ENCODE measurements at regions not wholly inside any gene's neighbourhood (a gene's known extent, or its start where the extent isn't known, plus 50 kb on each side); places are given as distances from the start of the nearest gene placed in this dataset.

DNA sequence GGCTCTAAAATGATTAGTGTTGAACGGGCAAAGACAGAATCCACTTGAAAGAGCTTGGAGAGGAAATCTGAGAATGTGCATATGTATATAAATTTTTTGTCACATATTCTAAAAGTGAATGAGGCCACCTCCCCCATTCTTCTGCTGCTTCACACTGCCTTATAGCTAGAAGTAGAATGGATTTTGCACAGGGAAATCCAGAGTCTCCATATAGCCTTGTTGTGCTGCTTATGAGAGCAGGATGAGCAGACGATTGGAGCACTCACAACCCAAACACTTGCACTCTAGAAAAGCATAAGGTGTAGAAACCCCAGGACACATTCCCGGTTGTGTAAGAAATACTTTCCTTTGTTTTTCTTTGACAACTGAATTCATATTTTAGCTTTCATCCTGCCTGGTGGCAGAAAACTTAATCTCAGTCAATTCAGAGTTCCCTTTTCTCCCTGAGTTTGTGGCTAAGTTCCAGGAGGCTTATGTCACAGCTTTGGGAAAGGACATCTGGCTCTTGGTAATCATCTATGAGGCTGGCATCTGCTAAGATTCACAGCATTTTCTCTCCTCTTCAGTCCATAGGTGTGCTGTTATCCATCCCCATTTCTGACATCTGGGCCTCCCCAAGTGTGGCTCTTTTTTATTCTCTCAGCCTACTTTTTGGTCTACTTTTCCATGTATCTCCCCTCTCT, 188.4 kb upstream of the PFN2 start:
- ATAC-seq = no peak

DNA sequence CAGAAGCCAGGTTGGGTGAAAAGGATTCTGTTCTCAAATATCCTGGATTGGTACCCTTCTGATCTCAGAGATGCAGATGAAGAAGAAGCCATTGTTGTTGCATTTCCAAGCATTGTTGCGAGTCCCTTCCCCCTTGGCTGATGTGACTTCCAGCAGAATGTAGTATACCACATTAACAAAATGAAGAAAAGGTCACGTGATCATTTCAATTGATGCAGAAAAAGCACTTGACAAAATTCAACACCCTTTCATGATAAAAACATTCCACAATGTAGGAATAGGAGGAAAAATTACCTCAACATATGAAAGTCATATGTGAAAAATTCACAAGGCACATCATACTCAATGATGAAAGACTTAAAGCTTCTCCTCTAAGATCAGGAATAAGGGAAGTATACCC, 181.9 kb upstream of the PFN2 start:
- intact Hi-C loops (cut with DNase I) = no loop called here
- DNase-seq (ENCODE audit: missing footprints) = no peak
- ATAC-seq = no peak

More for the DNA sequence above, 188.4 kb upstream of the PFN2 start:
- no peak for DNase-seq (ENCODE audit: missing footprints)
- intact Hi-C loops (cut with DNase I) = no loop called here

DNA sequence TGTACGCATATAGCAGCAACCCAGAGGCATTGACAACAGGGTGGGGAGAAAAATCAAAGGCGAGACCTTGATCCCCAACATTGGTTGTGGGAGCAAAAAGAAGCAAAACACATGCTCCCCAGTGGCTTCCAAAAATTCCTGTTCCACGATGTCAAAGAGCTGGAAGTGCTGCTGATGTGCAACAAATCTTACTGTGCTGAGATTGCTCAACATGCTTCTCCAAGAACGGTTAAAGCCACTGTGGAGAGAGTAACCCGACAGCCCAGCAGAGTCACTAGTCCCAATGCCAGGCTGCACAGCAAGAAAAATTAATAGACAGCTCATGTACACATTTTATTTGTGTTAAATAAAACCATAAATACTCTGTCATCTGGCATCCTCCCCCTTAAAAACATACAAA, 179.9 kb upstream of the PFN2 start:
- intact Hi-C loops (cut with DNase I) = no loop called here
- DNase-seq (ENCODE audit: missing footprints) = no peak
- no peak for ATAC-seq

DNA sequence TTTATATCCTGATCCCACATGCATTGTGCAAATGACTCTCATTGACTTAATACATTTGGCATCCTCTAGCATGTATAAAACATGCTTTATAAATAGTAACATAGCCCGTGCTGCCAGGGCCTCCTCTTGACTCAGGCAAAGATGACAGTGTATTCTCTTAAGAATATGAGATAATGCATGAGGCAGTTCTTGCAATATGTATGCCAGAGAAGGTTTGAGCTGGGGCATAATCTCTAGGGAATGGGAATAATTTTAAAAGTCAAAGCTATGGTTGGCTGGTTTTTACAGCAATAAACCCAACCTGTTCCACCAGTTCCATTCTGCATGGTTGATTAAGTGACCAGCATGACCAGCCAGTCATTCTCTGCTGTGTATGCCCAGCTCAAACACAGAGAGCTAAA, 179.0 kb upstream of the PFN2 start:
- no peak for DNase-seq (ENCODE audit: missing footprints)
- peak; percentile 74 for ATAC-seq
- intact Hi-C loops (cut with DNase I) = no loop called here

DNA sequence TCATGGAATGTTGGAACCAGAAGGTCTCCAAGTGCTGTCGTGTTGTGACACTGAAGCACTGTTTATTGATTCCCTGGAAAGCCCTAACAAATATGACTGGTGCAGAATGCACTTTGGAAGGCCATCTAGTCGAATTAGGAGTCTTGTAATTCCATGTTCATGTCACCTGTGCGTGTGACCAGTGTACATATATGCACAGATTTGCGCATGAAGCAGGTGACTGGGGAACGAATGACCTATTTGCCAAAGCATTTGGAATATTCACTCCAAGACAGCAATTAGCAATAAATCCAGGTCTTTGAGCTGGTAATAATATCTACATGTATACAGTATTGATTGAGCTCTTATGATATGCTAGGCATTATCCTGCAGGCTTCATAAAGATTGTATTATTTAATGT, 177.5 kb upstream of the PFN2 start:
- ATAC-seq (no peak), DNase-seq (ENCODE audit: missing footprints) (no peak)
- intact Hi-C loops (cut with DNase I) = no loop called here

DNA sequence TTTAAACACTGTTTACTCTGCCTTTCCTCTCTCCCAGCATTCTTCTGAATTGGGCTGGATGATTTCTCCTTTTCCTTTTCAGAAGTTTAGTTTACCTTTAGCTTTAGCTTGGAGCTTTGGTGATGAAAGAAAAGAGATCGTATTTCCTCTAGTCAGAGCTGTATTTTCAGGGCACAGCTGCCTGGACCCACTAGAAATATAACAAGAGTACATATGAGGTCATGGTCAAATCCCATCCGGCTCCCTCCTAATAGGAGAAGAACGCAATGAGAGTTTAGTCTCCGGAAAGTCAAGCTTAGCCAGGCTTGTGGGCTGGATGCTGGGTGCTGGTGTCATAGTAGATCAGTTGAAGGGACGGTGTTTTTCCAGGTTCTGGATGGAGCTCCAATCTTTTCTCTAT, 177.1 kb upstream of the PFN2 start:
- DNase-seq (ENCODE audit: missing footprints) (no peak), ATAC-seq (no peak)
- intact Hi-C loops (cut with DNase I) = no loop called here

DNA sequence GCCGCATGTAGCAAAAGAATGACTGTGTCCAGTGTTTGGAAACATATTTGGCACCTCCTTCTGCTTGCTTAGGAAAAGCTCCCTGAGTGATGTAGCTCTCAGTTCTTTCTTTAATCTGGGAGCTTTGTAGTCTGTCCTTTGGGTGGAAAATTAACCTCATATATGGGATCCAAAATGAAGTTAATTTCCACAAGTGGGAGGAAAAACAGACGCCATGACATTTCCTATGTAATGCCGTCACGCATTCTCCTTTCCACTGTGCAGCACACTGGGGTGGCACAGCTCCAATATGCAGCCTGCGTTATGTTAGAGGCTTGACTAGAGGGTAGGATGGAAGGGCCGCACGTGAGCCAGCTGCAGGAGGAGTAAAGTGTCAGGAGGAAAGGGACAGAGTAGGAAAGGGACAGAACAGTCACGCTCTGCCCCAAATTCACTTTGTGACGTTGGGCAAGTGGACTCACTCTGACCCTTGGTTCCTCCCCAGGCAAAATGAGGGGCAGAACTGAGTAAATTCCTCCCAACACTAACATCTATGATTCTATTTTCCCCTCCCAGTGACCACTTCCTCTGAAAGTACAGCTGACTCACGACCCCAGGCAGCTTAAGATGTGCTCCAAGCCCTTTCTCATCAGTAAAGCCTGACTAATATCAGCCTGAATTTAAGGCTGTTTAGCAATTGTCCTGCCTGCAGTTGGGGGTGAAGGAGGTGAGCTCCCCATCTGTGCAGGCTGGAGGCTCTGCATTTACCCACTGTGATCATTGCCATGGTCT, 176.5 kb upstream of the PFN2 start:
- intact Hi-C loops (cut with DNase I) = no loop called here
- ATAC-seq (peak; percentile 37), DNase-seq (ENCODE audit: missing footprints) (peak; percentile 60)

DNA sequence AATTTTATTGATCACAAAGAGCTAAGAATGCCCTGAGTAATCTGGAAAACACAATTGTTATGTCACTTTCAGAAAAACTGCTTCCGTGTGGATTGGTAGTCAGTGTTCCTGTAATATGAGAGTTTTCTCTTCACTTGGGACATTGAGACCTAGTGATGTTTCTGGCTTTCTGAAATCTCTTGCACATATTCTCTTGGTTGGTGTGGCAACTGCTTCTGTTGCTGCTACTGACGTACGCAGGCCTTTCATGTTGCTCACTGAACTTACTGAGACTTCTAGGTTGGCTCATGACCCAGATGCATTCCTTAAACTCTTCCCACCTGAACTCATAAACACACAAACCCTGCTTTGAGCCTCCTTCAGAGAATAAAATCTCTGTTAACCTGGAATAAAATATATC, 175.0 kb upstream of the PFN2 start:
- DNase-seq (ENCODE audit: missing footprints) (no peak), ATAC-seq (no peak)
- intact Hi-C loops (cut with DNase I) = no loop called here

DNA sequence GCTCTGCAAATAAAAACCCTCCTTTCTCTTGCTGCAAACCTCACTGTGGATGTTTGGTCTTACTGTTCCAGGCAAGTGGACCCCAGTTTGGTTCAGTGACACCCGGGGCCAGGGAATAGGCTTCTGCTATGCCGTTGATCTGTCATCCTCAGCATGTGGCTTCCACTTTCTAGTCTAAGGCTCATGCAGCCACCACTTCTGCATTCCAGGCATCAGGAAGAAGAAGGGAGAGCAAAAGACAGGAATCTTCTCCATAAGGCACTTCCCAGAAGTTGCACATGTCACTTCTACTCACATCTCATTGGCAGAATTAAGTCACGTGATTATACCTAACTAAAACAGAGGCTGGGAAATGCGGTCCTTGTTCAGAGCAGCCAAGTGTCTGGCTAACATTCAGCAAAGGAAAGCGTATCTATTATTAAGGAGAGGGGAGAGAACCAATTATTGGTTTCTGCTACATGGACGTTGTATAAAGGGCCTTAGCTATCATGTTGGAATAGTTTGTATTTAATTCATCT, 173.6 kb upstream of the PFN2 start:
- intact Hi-C loops (cut with DNase I) = no loop called here
- ATAC-seq = no peak
- DNase-seq (ENCODE audit: missing footprints) = no peak

DNA sequence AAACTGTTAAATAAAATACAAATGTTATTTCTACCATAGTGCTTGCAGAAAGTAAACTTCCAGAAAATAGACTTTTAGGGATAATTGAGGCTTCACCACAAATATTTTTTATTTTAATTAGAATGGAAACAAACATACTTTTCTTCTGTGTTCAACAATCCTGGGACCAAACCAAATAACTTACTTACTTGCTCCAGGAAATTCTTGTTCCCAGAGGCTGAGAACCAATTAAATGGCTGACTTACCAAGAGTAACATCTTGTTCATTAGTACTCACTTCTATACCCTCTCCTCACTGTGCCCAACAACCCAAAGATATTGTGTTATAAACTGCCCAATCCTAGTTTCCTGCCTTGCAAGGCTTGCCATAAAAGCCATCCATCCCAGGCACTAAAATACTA, 172.2 kb upstream of the PFN2 start:
- ATAC-seq = no peak
- intact Hi-C loops (cut with DNase I) = no loop called here
- no peak for DNase-seq (ENCODE audit: missing footprints)

DNA sequence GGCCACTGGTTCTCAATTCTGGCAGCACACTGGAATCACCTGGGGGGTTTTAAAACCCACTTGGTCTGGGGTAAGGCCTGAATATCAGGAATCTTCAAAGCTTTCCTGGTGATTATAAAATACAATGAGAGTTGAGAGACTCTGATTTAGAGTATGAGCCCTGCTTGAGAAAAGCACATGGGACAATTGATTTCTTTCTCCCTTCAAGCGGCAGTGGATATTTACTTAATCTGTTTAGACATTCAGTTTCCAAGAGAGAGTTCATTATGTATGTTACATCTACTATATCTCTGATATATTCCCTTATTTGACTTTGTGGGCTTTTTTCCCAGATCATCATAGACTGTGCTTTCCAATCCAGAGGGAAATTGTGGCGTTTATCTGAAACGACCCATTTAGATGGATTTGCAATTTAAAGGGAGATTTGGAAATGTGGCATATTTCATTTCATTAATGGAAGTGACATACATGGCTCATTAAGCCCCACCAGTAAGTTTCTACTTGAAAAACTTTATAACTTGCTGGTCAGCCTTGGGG, 171.2 kb upstream of the PFN2 start:
- DNase-seq (ENCODE audit: missing footprints) (no peak), ATAC-seq (no peak)
- intact Hi-C loops (cut with DNase I) = no loop called here

DNA sequence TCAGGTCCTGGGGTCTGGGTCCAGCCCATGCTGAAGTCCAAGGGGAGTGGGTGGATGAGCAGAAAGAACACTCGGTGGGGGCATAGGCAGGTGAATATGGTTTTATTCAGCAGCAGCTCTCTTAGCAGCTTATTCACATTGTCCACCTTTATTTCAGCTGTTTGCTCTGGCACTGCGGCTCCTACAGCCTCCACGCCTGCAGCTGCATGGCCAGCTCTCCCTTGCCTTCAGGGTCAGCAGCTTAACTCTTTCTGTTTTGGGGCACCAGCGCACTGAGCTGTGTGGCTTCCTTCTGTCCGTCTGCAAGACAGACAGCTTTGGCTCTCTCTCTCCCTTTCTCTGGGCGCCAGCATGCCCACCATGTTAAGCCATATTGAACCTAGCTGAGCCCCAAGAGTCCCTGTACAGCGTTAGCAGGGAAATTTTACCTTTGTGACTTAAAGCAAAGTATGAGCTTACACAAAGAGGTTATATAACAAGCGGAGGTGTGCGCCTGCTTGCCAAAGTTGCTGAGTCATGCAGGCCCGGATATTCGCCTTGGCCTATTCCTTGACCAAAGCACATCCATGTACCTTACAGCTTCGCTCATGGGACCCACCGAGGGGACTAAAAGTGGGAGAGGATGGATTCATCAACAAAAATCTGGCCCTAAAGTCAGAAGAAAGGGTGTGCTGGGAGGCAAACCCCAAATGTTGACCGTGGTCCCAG, 170.1 kb upstream of the PFN2 start:
- ATAC-seq (no peak), DNase-seq (ENCODE audit: missing footprints) (no peak)
- intact Hi-C loops (cut with DNase I) = no loop called here

DNA sequence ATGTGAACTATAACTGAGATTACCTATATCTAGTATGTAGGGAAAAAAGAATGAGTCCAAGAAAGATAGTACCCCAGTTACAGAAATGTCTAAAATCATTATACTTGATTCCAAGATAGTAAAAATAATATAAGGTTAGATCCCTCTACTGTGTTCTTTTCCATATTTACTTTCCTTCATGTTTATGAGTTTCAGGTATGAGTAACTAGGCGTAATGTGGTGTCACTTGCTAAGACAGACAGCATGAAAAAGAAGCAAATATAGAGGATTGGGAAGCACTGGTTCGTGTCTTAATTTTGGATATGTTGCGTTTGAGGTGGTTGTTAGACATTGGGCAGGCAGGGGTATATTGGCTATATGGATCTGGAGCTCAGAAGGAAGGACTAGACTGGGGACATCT, 168.1 kb upstream of the PFN2 start:
- DNase-seq (ENCODE audit: missing footprints) (no peak), ATAC-seq (no peak)
- intact Hi-C loops (cut with DNase I) = no loop called here

DNA sequence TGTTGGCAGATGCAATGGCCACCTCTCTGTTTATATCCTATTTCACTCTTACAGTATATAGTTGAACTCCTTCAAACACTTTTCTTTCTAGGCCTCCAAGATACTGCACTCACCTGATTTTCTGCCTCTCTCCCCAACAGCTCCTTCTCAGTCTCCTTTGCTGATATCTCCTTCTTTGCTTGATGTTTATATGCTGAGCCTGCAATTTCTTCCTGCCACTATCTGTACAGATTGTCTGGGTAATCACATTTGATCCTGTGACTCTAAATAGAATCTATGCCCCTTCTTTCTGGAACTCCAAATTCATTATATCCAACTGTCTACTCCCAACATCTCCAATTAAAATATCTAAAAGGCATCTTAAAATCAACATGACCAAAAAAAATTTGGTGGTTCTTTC, 165.5 kb upstream of the PFN2 start:
- no peak for ATAC-seq
- DNase-seq (ENCODE audit: missing footprints) = no peak
- intact Hi-C loops (cut with DNase I) = no loop called here

DNA sequence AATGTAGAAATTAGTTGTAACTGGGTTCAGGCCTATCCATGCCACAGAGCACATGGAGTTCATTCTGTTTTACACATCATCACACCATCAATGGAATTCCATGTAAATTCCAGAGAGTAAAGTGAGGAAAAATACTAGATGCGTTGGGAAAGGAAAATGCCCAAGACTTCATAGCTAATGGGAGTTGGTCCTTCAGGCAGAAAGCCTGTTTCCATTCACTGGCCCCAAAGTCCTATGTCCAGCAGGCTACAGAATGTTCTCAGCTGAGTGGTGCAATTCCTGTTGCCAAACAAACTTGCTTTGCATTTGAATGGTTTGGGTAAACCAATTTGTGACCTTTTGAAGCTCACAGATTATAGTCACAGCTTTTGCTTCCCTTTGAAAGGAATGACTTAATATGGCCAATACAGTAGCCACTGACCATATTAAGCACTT, 164.6 kb upstream of the PFN2 start:
- ATAC-seq (no peak), DNase-seq (ENCODE audit: missing footprints) (no peak)
- intact Hi-C loops (cut with DNase I) = no loop called here

DNA sequence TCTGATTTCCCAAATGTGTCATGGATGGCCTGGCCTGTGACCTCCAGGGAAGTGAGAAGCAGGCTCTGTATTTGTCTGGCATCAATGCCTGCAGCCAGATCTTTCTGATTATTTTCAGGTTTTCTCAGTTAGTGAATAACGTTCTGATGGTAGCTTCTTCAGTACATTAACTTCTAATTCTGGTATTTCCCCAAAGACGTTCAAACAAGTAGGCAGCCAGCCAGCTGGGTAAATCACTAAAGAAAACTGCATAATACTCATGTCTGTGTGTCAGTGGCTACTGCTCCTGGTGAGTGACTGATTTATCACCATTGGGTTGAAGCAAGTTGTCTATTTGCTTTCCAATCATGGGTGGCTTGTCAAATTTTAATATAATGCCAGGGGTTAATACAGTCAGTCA, 162.6 kb upstream of the PFN2 start:
- ATAC-seq = no peak
- intact Hi-C loops (cut with DNase I) = no loop called here
- no peak for DNase-seq (ENCODE audit: missing footprints)

DNA sequence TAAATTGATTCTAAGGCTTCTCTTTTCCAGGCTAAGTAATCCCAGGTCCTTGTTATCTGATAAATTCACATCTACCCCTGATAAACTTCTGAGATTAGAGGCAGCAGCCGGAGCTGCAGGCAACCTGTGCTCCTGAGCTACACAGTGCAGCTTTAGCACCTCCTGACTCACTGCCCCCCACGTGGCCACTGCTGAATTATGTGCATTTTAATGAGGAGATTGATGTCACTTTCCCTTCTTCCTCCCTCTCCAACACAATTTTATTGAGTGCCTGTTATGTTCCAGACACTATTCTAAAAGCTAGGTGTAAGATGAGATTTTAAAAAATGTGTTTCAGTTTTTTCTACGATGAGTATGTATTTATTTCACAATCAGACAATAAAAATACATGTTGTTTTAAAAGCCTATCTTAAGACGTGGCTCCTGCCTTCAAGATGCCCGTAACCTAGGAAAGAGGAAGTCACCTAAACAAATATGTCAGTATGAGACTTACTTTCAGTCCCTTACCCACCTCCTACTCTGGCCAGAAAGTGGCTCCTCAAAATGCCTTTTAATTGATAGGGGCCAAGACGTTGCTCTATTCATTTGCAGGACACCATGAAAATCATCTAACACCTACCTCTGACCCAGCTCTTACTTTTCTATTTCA, 161.5 kb upstream of the PFN2 start:
- intact Hi-C loops (cut with DNase I) = no loop called here
- ATAC-seq (no peak), DNase-seq (ENCODE audit: missing footprints) (no peak)

DNA sequence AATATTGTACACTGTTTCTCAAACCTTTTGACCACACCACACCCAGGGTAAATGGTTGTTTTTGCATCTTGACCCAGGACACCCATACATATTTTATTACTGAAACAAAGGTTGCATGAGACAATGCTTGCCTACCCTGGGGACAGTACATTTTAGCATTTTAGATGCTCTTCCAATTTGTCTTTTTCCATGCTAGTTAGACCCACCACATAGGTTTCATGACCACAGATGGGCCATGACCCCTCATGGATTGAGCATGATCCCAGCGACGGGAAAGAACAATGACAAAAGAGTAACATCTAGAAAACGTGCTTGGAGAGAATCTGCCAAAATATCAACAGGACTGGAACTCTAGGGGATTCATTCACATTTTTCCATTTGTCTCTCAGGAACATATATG, 161.0 kb upstream of the PFN2 start:
- DNase-seq (ENCODE audit: missing footprints) (no peak), ATAC-seq (no peak)
- intact Hi-C loops (cut with DNase I) = no loop called here

DNA sequence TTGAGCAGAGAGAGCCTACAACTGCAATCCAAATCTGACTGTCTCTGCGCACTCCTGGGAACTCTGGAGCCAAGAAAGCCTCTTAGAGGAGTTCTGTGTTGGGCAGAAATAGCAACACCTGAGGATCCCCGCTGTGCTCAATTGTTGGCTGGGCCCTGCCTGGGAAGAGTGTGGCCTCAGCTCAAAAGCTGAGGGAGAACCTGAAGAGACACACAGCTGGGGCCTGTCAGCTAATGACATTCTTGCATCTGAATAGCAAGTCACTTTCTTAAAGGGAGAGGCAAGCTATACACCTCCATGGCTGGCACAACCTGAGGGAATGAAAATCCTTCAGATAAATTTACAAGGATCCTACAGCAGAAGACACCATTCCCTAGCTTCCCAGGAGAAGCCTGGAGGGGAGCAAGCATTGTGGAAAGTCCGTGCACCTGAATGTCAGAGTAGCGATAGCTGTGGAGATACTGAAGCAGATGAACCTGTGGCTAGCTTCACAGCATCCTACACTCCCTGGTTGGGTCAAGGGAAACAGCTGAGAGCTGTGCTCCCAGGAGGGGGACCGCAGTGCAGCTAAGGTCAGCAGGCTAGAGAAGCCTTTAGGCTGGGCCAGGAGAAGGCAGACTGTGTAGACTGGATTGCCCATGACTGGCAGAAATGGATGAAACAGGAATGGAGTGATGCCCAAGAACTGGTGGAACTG, 159.9 kb upstream of the PFN2 start:
- no peak for DNase-seq (ENCODE audit: missing footprints)
- no peak for ATAC-seq
- intact Hi-C loops (cut with DNase I) = no loop called here
